WTC11 (cell line): ENCODE measurements at regions not wholly inside any gene's neighbourhood (a gene's known extent, or its start where the extent isn't known, plus 50 kb on each side); places are given as distances from the start of the nearest gene placed in this dataset.
A peak's percentile ranks its signal among the peaks of the same experiment; 100 is the strongest.

Experiments used
- ATAC-seq: fragments of 200-7000 bp; cut with Tn5 transposase; 2 replicates; pipeline ENCODE4 v1.10.0; 2021; ENCODE audit warnings: mild to moderate bottlenecking, moderate library complexity
- CTCF ChIA-PET: fragments of 300-600 bp; sonication (Branson Sonifier 250); formaldehyde crosslinking; loops from one replicate; lab custom pipeline; 2021; ENCODE audit warnings: antibody characterized with exemption; lab: Charles Lee
- POLR2A ChIA-PET: fragments of 350-600 bp; sonication (Branson Sonifier 250); formaldehyde crosslinking; loops from one replicate; lab custom pipeline; 2021; ENCODE audit warnings: antibody characterized with exemption; lab: Charles Lee
- DNase-seq: peaks from one replicate; pipeline ENCODE4 v3.0.0; 2021; ENCODE audit warnings: low spot score
- H3K27ac Mint-ChIP-seq: 2 replicates; pipeline ENCODE4 v1.8.0; 2021; ENCODE audit warnings: mixed read lengths
- H3K27me3 Mint-ChIP-seq: 2 replicates; pipeline ENCODE4 v1.8.0; 2021; ENCODE audit warnings: low read depth, mild to moderate bottlenecking, moderate library complexity, mixed read lengths
- H3K36me3 Mint-ChIP-seq: 2 replicates; pipeline ENCODE4 v1.8.0; 2021; ENCODE audit warnings: mixed read lengths
- H3K4me1 Mint-ChIP-seq: 2 replicates; pipeline ENCODE4 v1.8.0; 2022; ENCODE audit warnings: mixed read lengths
- H3K4me3 Mint-ChIP-seq: 2 replicates; pipeline ENCODE4 v1.8.0; 2021; ENCODE audit warnings: mild to moderate bottlenecking, moderate library complexity, mixed read lengths
- H3K9me3 Mint-ChIP-seq: 2 replicates; pipeline ENCODE4 v1.8.0; 2021; ENCODE audit warnings: mixed read lengths
- FOXK1 ChIP-seq: sonication (generic); formaldehyde crosslinking; IDR thresholded peaks from 2 replicates; pipeline ENCODE4 v1.8.0; 2022; ENCODE audit warnings: mild to moderate bottlenecking, moderate library complexity, missing genetic modification reagents
- HMGA2 ChIP-seq: fragments of 250-450 bp; sonication (Bioruptor Pico); IDR thresholded peaks from 2 replicates; pipeline ENCODE4 v1.4.0; 2021; ENCODE audit warnings: mild to moderate bottlenecking, moderate library complexity
- KAT7 ChIP-seq: sonication (generic); formaldehyde crosslinking; IDR thresholded peaks from 2 replicates; pipeline ENCODE4 v1.8.1; 2023; ENCODE audit warnings: missing genetic modification reagents, mild to moderate bottlenecking, borderline replicate concordance
- NR1H2 ChIP-seq: sonication (generic); formaldehyde crosslinking; IDR thresholded peaks from 2 replicates; pipeline ENCODE4 v1.9.0; 2021; ENCODE audit warnings: mild to moderate bottlenecking, moderate library complexity, missing genetic modification reagents
- NR3C1 ChIP-seq: sonication (generic); formaldehyde crosslinking; conservative IDR thresholded peaks from 2 replicates; pipeline ENCODE4 v1.8.1; 2023; ENCODE audit warnings: low read depth, mild to moderate bottlenecking, missing genetic modification reagents
- SMAD3 ChIP-seq: sonication (generic); formaldehyde crosslinking; IDR thresholded peaks from 2 replicates; pipeline ENCODE4 v1.8.0; 2022; ENCODE audit warnings: missing genetic modification reagents, mild to moderate bottlenecking, borderline replicate concordance
- TEAD1 ChIP-seq: sonication (generic); formaldehyde crosslinking; IDR thresholded peaks from 2 replicates; pipeline ENCODE4 v1.8.0; 2022; ENCODE audit warnings: mild to moderate bottlenecking, missing genetic modification reagents
- USF2 ChIP-seq: sonication (generic); formaldehyde crosslinking; IDR thresholded peaks from 2 replicates; pipeline ENCODE4 v1.8.1; 2023; ENCODE audit warnings: mild to moderate bottlenecking, missing genetic modification reagents, moderate library complexity
- ZNF219 ChIP-seq: sonication (generic); formaldehyde crosslinking; IDR thresholded peaks from 2 replicates; pipeline ENCODE4 v1.8.0; 2023; ENCODE audit warnings: missing genetic modification reagents, mild to moderate bottlenecking, borderline replicate concordance
- ZNF532 ChIP-seq: fragments of 250-450 bp; sonication (Bioruptor Pico); IDR thresholded peaks from 2 replicates; pipeline ENCODE4 v1.9.0; 2021; ENCODE audit warnings: mild to moderate bottlenecking, borderline replicate concordance
- TF ChIP-seq, protein P1 (sequence below): sonication (generic); formaldehyde crosslinking; IDR thresholded peaks from 2 replicates; pipeline ENCODE4 v1.8.0; 2023; ENCODE audit warnings: missing genetic modification reagents
- TF ChIP-seq, protein P2 (sequence below): sonication (generic); formaldehyde crosslinking; IDR thresholded peaks from 2 replicates; pipeline ENCODE4 v1.8.0; 2022; ENCODE audit warnings: missing genetic modification reagents

DNA sequence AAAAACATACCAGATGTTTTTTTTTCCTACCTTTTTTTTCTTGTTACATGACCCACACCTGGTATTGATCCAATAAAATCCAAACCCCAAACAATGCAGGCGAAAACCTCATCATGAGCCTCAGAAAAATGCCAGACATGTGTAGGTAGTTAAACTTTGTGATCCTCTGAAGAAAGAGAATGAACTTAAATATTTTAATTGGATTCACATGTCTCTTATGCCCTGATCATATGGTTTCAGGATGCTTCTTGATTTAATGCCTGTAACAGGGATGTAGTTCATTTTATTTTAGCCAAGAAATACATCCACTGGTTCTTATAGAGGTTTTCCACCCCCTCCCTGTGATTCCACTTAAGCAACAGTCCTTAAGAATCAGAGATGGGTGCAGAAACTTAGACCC is 451.6 kb downstream of the TYW1 start:
- ChIA-PET POLR2A (no interaction called here), CTCF (no interaction called here)
- DNase-seq (no peak), ATAC-seq (no peak)
- Mint-ChIP-seq H3K27ac (no peak overlapping the region), H3K9me3 (peaks cover 7% of the 10 kb centered on the region; the same call in 1 of the 2 replicates), H3K27me3 (no peaks in the 10 kb centered on the region), H3K36me3 (no peaks in the 10 kb centered on the region; the same call in 1 of the 2 replicates), H3K4me3 (no peak overlapping the region), H3K4me1 (peaks cover 9% of the 10 kb centered on the region)
- TF ChIP-seq NR1H2 (CRISPR knock-in tag) = no peak

DNA sequence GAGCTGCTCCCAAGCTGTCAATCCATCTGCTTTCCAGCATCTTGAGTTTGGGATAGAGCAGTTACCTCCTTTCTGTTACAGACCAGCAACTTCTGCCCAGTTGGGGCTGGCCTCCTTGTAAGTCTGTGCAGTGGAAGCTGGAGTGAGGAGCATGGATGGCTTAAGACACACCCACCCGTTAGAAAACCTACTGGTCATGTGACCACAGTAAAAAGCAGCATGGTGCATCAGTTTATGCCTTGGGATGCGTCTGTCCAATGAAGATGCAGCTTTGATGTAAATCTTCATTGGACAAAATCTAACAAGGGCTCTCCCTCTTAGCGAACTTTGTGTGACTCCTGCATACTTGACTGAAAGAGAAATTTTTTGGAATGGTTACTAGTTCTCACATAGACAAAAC is 453.5 kb downstream of the TYW1 start:
- H3K27me3 Mint-ChIP-seq = no peaks in the 10 kb centered on the region
- CTCF ChIA-PET = interaction anchor here (0.6 to 2.3 kb wide), 2 partner anchors 34 to 1568 kb away, joined by 3 to 7 read pairs; no protein-coding TSS in a partner anchor
- no peak for DNase-seq
- no peak for ATAC-seq
- H3K9me3 Mint-ChIP-seq = peaks cover 7% of the 10 kb centered on the region; the same call in 1 of the 2 replicates
- no peaks in the 10 kb centered on the region; the same call in 1 of the 2 replicates for H3K36me3 Mint-ChIP-seq
- no peak overlapping the region for H3K27ac Mint-ChIP-seq
- no peak overlapping the region for H3K4me3 Mint-ChIP-seq
- TF ChIP-seq USF2 (CRISPR knock-in tag) (peak; percentile 58), ZNF219 (no peak)
- TF ChIP-seq, all 79 proteins: peak for 1
- H3K4me1 Mint-ChIP-seq = peaks cover 12% of the 10 kb centered on the region
- POLR2A ChIA-PET = no interaction called here

- TF ChIP-seq FOXK1 (CRISPR knock-in tag) (no peak), ZNF532 (no peak), SMAD3 (CRISPR knock-in tag) (no peak), KAT7 (CRISPR knock-in tag) (no peak), NR3C1 (CRISPR knock-in tag) (no peak), HMGA2 (CRISPR knock-in tag) (no peak), TEAD1 (CRISPR knock-in tag) (no peak)
- TF ChIP-seq, protein P1, sequence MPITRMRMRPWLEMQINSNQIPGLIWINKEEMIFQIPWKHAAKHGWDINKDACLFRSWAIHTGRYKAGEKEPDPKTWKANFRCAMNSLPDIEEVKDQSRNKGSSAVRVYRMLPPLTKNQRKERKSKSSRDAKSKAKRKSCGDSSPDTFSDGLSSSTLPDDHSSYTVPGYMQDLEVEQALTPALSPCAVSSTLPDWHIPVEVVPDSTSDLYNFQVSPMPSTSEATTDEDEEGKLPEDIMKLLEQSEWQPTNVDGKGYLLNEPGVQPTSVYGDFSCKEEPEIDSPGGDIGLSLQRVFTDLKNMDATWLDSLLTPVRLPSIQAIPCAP (CRISPR knock-in tag) = no peak
- ChIA-PET POLR2A (no interaction called here), CTCF (interaction anchor here (2.3 kb wide), 1 partner anchor 33 kb away, joined by 7 read pairs; no protein-coding TSS in a partner anchor)
- no peak overlapping the region for H3K4me3 Mint-ChIP-seq
- peaks cover 7% of the 10 kb centered on the region; the same call in 1 of the 2 replicates for H3K9me3 Mint-ChIP-seq
- H3K27me3 Mint-ChIP-seq = no peaks in the 10 kb centered on the region
- H3K36me3 Mint-ChIP-seq = no peaks in the 10 kb centered on the region; the same call in 1 of the 2 replicates
- H3K27ac Mint-ChIP-seq = no peak overlapping the region
- peaks cover 3% of the 10 kb centered on the region for H3K4me1 Mint-ChIP-seq
- DNase-seq (no peak), ATAC-seq (no peak)
Measured at GRCh38 chr7:67451306-67451705, 454.7 kb downstream of the TYW1 start.

- Mint-ChIP-seq H3K4me3 (no peak overlapping the region), H3K36me3 (no peaks in the 10 kb centered on the region; the same call in 1 of the 2 replicates), H3K27me3 (no peaks in the 10 kb centered on the region), H3K9me3 (peaks cover 3% of the 10 kb centered on the region; the same call in 1 of the 2 replicates), H3K27ac (no peak overlapping the region), H3K4me1 (peaks cover 3% of the 10 kb centered on the region; the same call in 1 of the 2 replicates)
- CTCF ChIA-PET = no interaction called here
- ATAC-seq = no peak
- POLR2A ChIA-PET = no interaction called here
- DNase-seq = no peak
- no peak for TF ChIP-seq ZNF532
- TF ChIP-seq, protein P2, sequence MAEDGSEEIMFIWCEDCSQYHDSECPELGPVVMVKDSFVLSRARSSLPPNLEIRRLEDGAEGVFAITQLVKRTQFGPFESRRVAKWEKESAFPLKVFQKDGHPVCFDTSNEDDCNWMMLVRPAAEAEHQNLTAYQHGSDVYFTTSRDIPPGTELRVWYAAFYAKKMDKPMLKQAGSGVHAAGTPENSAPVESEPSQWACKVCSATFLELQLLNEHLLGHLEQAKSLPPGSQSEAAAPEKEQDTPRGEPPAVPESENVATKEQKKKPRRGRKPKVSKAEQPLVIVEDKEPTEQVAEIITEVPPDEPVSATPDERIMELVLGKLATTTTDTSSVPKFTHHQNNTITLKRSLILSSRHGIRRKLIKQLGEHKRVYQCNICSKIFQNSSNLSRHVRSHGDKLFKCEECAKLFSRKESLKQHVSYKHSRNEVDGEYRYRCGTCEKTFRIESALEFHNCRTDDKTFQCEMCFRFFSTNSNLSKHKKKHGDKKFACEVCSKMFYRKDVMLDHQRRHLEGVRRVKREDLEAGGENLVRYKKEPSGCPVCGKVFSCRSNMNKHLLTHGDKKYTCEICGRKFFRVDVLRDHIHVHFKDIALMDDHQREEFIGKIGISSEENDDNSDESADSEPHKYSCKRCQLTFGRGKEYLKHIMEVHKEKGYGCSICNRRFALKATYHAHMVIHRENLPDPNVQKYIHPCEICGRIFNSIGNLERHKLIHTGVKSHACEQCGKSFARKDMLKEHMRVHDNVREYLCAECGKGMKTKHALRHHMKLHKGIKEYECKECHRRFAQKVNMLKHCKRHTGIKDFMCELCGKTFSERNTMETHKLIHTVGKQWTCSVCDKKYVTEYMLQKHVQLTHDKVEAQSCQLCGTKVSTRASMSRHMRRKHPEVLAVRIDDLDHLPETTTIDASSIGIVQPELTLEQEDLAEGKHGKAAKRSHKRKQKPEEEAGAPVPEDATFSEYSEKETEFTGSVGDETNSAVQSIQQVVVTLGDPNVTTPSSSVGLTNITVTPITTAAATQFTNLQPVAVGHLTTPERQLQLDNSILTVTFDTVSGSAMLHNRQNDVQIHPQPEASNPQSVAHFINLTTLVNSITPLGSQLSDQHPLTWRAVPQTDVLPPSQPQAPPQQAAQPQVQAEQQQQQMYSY = no peak
Measured at GRCh38 chr7:67452516-67453026, 455.9 kb downstream of the TYW1 start.
